Iris pigment epithelial cell (primary cell): ENCODE measurements at regions not wholly inside any gene's neighbourhood (a gene's known extent, or its start where the extent isn't known, plus 50 kb on each side); places are given as distances from the start of the nearest gene placed in this dataset.

Source experiments
- DNase-seq: peaks from one replicate; pipeline ENCODE4 v3.0.0-alpha.2; 2011; ENCODE audit warnings: low read depth

- DNase-seq, result no peak
These were observed 163.6 kb downstream of the TNFSF18 start for GRCh38 chr1:172887162-172887561.

- peak; percentile 53 for DNase-seq
These were observed 157.4 kb downstream of the TNFSF18 start for GRCh38 chr1:172893146-172893841.

- no peak for DNase-seq
These were observed 156.2 kb downstream of the TNFSF18 start for GRCh38 chr1:172894349-172895049.

GRCh38 chr1:172895050-172895460 lies 155.7 kb downstream of the TNFSF18 start:
- peak; percentile 86 for DNase-seq

GRCh38 chr1:172895761-172896160 lies 155.0 kb downstream of the TNFSF18 start:
- DNase-seq, result no peak

GRCh38 chr1:172897738-172898137 lies 153.0 kb downstream of the TNFSF18 start:
- peak; percentile 86 for DNase-seq

- DNase-seq, result peak; percentile 93
These were observed 151.9 kb downstream of the TNFSF18 start for GRCh38 chr1:172898866-172899265.

- no peak for DNase-seq
These were observed 150.3 kb downstream of the TNFSF18 start for GRCh38 chr1:172900376-172900997.

GRCh38 chr1:172902200-172902599 lies 148.5 kb downstream of the TNFSF18 start:
- no peak for DNase-seq

GRCh38 chr1:172902861-172903381 lies 147.8 kb downstream of the TNFSF18 start:
- DNase-seq, result peak; percentile 90

GRCh38 chr1:172903581-172904220 lies 147.0 kb downstream of the TNFSF18 start:
- DNase-seq, result peak; percentile 75

GRCh38 chr1:172905452-172905851 lies 145.3 kb downstream of the TNFSF18 start:
- peak; percentile 62 for DNase-seq

GRCh38 chr1:172906778-172907592 lies 143.8 kb downstream of the TNFSF18 start:
- DNase-seq, result peak; percentile 96

- no peak for DNase-seq
These were observed 142.9 kb downstream of the TNFSF18 start for GRCh38 chr1:172907834-172908326.

GRCh38 chr1:172909606-172910326 lies 141.0 kb downstream of the TNFSF18 start:
- DNase-seq, result peak; percentile 96

GRCh38 chr1:172912765-172913260 lies 137.9 kb downstream of the TNFSF18 start:
- no peak for DNase-seq

GRCh38 chr1:172914501-172915144 lies 136.1 kb downstream of the TNFSF18 start:
- DNase-seq, result peak; percentile 93

GRCh38 chr1:172915271-172915670 lies 135.5 kb downstream of the TNFSF18 start:
- no peak for DNase-seq

- no peak for DNase-seq
These were observed 134.6 kb downstream of the TNFSF18 start for GRCh38 chr1:172916116-172916515.

GRCh38 chr1:172917972-172918371 lies 132.8 kb downstream of the TNFSF18 start:
- DNase-seq, result peak; percentile 99
